ENCODE measurements at regions not wholly inside any gene's neighbourhood (a gene's known extent, or its start where the extent isn't known, plus 50 kb on each side); places are given as distances from the start of the nearest gene placed in this dataset.
A peak's percentile ranks its signal among the peaks of the same experiment; 100 is the strongest.
"Not testable (repeated sequence)": the region's sequence is repeated elsewhere in the genome, so short reads cannot be mapped to it uniquely, and the experiment has no call there.

DNA sequence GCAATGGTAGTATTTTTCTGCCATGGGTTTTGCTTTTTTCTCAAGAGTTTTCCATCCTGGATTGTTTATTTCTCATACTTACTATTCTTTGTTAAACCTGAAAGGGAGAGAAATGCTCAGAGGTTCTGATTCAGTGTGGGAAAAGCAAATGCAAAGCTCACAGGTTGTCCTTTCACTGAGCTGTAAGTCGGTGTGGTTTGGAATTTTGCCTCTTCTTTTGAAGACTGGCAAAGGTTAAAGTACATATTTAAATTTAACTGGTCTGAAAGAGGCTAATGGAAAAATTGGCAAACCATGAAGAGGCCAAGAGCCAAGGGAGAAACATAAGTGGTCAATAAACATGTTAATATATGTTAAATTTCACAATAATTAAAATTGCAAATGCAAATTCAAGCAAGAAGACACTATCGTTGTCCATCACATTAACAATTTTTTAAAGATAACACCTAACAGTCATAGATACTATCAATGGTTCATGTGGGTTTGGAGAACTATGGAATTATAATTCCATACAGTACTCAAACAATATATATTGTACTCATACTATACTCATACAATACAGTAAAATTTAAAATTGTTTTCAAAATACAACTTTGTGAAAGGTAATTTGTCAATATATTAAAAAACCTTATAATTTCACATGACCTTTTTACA lies 246.8 kb upstream of the STT3B start:
- DNase-seq (ENCODE audit: low read depth, low spot score), result no peak

DNA sequence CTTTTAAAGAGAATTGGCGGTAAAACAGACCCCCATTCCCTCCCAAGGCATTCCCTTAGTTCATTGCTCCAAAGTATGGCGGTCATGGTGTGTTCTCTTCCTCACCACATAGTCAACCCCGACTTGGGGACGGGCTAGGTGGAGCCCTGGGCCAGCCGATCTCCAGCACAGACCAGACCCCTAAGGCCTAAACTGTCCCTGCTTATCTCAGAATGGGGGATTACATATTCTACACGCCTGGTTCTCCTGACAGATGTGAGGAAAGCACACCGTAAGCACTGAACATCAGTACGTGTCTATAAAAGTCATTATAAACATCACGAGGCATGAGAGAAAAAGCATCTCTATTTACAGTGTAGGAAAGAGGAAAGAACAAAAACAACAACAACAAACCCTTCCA lies 244.5 kb upstream of the STT3B start:
- no peak for DNase-seq (ENCODE audit: low read depth, low spot score)

DNA sequence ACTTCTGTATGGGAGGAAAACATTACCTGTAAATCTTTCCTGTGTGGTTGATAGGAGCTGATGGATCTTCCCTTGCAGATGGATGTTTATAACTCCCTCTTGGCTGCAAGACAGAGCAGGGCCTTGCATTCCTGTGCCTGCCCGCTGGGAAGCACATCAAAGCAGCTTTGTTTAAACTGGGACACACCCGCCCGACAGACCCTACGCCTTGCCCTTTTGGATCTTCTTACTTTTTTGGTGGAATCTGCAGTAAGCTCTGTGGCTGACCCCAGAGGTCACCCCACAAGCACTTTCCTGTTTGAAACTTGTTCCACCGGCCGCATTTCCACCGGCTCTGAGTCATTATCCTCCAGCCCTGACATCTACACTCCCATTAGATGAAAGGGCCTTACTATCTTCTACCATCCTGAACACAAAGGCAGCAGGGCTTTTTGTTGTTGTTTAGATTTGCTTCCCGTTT lies 244.1 kb upstream of the STT3B start:
- DNase-seq (ENCODE audit: low read depth, low spot score), result peak; percentile 44

DNA sequence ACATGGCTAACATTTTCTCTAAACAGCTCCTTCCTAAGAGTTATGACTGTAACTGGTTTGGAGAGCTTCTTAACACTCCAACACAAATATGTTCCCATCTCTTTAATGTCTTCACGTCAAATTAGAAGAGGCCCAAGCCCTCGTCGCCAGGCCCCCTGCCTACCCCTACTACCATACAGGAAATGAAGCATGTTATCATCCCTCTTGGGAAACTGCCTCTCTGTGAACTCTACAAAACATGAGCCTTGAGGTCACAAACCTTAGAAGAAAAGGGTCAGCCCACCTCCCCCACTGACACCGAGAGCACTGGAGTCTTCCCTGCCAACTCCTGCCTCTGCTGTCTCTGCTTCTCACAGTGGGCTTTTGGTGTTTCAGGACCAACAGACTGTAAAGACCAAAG lies 243.1 kb upstream of the STT3B start:
- DNase-seq (ENCODE audit: low read depth, low spot score), result no peak

DNA sequence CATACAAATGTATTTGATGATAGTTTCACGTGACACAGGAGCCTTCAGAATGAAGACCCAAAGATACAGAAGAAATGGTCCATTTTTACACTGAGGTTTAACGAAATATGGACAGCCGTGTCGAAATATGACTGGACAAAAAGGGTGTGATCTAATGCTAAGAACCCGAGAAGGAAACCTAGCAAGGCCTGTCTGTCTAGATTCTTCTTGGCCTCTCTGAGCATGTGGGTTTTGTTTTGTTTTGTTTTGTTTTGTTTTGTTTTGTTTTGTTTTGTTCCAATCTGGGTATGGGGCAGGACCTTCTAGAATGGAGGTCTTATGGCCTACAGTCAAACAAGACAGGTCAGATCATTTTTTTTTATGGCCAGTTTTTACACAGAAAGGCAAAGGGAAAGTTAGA lies 242.7 kb upstream of the STT3B start:
- no peak for DNase-seq (ENCODE audit: low read depth, low spot score)

DNA sequence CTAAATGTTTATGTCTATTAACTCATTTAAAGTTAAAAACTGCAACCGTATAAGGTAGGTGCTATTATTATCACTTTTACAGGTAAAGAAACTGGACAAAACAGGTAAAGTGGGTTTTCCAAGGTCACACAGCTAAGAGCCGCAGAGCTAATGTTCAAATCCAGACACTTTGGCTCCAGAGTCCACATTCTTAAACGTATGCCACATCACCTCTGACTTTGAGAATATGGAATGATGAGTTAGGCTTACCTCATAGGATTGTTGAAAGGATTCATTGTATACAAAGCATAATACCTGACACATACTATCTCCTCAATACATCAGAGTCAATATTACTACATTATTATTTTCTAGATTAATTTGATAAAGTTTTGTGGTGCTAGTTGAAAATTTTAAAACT lies 240.9 kb upstream of the STT3B start:
- DNase-seq (ENCODE audit: low read depth, low spot score), result no peak

DNA sequence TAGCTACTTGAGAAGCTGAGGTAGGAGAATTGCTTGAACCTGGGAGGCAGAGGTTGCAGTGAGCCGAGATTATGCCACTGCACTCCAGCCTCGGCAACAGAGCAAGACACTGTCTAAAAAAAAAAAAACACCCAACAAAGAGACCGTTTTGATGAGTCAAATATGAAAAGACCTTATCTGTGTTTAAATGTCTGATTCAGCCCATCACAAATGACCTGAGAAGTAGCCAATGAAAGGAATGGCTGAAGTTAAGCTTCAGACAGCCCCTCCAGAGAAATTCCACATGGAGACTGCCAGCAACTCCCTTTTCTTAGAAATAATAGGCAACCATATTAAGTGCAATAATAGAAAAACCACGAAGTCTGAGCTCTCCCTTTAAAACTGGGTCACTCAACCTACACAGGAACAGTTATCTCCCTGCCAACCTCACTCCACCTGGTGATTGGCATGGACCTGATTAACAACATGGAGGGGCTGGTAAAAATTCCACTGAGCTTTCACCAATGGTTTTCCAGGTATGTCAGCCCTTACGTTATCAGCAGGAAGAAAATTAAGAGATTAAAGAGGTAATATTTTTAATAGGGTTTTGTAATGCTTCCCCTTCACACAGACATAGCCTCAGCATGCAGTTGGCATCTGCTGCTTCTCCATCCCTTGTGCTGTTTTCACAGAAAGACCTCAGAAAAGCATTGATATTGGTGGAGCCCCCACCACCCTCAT lies 238.1 kb upstream of the STT3B start:
- no peak for DNase-seq (ENCODE audit: low read depth, low spot score)

DNA sequence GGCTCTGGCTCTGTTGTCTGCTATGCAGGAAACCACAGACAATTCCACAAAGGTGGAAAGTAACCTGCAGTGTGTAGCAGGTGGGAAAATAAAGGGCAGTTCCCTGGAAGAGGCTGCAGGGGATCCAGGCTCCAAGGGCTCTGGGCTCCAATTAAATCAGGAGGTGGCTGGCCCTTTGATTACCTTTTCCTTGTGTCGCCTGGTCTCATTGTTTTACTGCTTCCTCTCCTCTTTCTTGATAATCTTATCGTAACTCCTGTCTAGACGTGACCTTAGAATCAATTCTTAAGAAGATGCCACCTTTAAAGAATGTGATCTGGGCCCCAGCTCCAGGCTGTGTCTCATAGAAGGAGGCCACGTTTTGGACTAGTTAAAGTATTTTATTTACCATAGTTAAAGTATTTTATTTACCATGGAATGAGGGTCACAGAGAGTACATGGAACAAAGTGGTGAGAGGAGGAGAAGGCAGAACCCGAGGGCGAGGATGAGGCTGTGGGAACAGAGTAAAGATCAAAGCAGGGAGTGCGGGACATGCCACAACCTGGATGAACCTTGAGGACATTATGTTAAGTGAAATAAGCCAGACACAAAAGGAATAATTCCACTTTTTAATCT lies 237.5 kb upstream of the STT3B start:
- DNase-seq (ENCODE audit: low read depth, low spot score), result no peak

DNA sequence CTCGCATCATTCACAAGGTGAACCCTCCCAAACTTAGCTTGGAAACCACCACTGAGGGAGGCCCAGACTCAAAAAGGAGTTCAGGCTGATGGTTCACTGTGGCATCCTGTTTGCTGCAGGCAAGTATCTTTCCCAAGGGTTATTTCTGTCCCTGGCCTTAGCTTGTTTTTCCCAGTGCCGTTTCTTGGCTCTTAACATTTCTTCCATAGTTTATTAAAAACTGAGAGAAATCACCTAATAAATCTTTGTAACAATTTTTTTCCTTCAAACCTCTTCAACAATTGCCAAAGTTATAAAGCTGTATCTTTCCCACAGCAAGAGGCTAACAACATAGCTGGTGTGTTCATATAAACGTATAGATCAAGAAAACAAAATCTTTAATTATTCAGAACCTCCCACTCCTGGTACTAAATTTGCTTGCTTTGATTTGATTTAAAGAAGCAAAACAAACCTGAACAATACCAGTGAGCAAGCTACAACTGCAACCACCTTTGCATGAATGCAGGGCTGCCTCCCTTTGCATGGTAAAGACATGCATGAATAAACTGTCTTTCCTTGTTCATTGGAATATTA lies 234.9 kb upstream of the STT3B start:
- DNase-seq (ENCODE audit: low read depth, low spot score), result no peak

DNA sequence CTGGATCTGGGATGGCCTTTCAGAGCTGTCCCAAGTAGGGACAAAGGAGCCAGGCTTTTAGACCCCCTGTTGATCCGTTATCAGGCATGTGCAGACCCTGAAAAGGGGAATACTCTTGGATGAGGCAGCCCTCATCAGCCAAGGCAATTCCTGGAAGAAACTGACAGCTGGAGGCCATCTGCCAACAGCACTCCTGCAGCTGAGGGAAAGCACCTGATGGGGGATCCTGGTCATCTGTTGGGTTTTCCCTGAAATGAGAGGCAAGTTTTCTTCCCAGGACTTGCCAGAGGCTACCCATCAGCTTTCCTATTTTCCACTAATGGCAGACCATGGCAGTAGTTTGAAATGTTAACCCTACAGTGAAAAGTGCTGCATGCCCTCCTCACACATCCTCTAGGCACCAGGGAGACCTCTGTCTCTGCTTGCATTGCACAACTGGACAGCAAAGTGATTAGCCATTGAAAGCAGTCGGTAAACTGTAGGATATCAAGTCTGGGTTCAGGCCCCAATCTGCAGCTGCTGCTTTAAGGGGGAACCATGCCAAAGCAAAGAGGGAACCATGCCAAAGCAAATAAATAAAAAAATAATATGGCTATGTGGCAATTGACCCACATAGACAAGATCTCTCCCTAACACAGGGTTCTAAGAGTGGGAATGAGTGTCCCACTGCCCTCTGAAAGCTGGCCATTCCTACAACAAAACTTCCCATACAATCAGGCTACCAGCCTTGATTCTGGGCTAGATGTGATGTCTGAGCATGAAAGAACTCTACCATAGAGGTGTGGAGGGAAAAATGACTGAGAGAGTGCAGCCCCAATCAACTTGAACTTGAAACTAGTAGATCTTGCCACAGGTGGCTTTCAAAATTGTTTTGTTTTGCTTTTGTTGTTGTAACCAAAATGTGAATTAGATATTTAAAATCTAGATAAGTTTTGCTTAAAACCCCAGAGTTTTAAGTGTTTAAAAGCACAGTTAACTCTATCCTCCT lies 232.0 kb upstream of the STT3B start:
- DNase-seq (ENCODE audit: low read depth, low spot score), result no peak

DNA sequence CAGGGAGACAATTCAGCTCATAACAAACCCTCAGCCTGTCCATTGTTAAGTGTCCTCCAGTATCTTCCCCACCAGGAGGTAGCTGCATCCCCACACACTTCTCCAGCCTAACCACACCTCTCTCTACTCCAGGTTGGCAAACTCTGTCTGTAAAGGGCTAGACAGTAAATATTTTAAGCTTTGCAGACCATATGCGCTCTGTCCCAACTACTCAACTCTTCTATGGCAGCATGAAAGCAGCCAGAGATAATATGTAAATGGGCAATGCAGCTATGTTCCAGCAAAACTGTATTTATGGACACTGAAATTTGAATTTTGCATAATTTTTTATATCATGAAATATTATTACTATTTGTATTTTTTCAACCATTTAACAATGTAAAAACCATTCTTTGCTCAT lies 230.4 kb upstream of the STT3B start:
- no peak for DNase-seq (ENCODE audit: low read depth, low spot score)

DNA sequence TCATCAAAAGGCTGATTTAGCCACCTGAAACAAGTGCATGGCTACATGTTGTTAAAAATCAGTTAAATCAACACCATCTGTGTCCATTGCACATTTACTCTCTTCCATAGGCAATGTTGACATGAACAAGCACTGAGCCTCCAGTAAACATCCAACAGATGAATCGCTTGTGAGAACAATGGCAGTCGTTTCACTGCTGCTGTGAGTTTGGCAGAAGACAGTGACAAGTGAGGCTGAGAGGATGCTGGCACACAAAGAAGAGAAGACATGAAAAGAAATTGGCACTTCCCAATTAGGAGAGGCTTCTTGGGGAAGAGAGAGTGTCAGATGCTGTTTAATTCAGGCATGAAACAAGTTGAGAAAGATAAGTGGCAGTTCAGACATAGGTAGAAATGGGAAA lies 227.4 kb upstream of the STT3B start:
- no peak for DNase-seq (ENCODE audit: low read depth, low spot score)

DNA sequence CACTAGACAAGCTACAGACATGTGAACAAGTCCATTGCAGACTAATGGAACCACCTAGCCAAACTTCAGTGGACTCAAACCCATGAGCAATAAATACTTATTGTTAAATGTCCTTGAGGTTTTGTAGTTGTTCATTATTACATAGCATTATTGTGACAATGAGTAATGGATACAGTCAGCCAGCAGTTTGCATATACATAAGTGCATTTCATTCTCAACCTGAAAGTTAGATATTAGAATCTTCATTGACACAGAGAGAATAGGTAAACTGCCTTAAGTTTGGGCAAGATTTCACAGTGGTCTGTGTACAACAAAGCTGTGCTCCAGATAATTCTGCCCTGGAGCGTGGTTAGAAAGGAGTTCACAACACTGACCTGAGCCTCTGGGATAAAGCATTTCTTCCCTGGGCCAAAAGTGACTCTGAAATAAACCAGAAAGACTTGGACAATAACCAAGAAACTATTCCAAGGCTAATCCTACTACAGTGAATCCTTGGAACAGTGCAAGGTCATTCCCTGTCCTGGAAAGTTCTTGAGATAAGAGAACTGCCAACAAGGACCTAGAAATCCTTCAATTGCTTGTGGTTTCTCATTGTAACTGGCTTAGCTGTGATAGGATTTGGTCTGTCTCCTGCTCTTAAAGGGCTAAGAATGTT lies 225.5 kb upstream of the STT3B start:
- DNase-seq (ENCODE audit: low read depth, low spot score), result no peak

DNA sequence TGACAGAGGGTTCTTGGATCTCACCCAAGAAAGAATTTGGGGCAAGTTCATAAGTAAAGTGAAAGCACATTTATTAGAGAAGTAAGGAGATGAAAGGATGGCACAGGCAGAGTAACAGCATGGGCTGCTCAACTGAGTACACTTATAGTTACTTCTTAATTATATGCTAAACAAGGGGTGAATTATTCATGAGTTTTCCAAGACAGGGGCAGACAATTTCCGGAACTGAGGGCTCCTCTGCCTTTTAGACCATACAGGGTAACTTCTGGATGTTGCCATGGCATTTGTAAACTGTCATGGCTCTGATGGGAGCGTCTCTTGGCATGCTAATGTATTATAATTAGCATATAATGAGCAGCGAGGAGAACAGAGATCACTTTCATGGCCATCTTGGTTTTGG lies 221.2 kb upstream of the STT3B start:
- DNase-seq (ENCODE audit: low read depth, low spot score), result no peak

DNA sequence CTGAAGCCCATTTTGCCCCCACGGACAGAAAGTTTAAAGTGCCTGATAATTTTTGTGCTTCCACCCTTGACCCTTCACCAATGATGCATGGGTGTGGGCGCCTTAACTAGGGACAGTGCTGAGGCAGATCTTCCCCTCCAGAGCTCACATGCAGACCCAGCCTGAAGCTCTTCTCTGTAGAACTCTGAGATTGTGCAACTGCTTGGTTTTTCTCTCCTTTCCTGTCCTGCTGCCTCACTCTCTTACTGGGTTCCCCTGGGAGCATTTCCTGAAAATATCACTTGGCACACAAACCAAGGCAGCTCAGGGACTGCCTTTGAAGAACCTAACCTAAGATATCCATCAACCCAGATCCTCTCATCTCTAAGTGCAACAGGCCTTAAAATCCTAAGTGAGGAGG lies 220.3 kb upstream of the STT3B start:
- no peak for DNase-seq (ENCODE audit: low read depth, low spot score)

DNA sequence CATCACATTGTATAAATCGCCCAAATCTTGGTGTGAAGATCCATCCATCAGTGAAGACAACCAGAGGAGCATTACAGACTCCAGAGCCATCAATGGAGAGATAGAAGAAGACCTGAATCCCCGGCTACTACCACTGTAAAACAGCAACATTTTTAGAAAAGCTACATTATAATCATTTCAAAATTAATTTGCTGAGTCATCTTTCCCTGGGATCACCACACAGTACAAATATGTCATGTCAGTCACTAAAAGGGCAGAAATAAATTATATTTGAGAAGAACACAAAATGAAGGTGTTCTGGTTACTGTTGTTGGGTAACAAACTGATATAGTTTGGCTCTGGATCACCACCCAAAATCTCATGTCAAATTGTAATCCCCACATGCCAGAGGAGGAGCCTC lies 218.5 kb upstream of the STT3B start:
- DNase-seq (ENCODE audit: low read depth, low spot score), result no peak

DNA sequence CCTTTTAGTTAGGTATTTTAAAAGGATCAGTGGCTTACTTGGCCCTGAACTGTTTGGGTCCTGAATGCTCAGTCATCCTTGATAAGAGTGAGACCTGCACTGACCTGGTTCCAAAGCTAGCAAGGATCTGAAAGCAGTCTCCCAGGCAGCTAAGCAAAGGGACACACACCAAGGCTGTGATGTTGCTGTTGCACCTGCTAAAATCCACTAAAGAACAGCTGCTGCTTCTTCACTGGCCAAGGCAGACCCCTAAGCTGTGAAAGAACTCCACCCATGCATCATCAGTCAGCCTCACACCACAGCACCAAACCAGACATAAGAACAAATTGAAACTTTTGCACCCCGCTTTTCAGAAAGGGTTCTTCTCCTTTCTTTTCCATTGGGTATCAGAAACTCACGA lies 213.4 kb upstream of the STT3B start:
- DNase-seq (ENCODE audit: low read depth, low spot score), result no peak

DNA sequence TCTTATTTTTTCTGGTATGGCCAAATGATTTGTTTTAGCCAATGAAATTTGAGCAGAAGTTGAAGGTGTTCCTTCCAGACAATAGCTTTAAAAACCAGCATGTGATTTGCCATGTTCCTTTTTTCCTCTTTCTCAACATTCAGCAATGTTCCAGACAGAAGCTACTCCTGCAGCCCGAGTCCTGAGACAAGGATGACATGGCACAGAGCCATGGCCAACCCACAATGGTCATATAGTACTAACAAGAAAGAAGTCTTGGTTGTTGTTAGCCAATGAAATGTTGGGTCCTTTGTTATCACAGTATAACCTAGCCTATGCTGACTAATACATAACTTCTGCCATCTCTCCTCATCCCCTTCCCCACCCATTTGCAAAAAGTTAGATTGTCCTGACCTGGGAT lies 211.1 kb upstream of the STT3B start:
- DNase-seq (ENCODE audit: low read depth, low spot score), result no peak

DNA sequence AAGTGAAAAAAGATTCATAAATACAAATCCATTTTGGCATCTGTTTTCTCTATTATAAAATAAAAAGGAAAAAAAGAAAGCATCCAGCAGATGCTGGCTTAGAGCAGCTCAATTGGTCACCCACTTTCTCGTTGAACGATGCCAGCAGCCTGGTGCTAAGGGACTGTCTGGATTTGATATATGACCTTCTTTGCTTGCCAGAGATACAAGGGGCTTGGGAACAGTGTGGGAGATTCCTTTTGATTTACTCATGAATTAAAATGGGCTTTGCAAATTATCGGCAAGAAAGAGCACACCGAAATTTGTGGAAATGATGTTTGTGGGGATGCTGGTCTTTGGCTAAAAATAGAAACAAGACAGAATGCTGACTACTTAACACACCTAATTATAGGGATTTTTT lies 210.3 kb upstream of the STT3B start:
- no peak for DNase-seq (ENCODE audit: low read depth, low spot score)

DNA sequence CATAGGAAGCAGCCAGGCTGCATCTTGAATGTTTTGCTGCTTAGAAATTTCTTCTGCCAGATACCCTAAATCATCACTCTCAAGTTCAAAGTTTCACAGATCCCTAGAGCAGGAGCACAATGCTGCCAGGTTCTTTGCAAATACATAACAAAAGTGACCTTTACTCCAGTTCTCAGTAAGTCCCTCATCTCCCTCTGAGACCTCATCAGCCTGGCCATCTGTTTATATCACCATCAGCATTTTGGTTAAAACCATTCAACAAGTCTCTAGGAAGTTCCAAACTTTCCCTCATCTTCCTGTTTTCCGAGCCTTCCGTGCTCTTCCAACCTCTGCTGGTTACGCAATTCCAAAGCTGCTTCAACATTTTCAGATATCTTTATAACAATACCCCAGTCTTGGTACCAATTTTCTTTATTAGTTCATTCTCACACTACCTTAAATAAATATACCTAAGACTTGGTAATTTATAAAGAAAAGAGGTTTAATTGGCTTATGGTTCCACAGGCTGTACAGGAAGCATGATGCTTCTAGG lies 204.8 kb upstream of the STT3B start:
- not testable (repeated sequence) for DNase-seq (ENCODE audit: low read depth, low spot score)

DNA sequence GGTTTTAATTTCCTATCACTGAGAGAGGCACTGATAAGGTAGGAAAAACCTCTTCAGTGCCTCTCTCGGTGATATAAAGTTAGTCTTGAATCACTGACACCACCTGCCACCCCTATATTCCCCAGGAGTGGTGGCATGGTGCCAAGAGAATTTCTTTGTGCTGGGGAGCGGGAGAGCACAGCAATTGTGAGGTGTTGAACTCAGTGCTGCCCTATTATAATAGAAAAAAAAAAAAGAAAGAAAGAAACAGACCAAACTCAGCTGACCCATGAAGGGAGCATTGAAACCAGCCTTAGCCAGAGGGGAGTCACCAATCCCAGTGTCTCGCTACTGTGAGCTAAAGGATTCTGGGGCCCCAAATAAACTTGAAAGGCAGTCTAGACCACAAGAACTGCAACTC lies 201.4 kb upstream of the STT3B start:
- no peak for DNase-seq (ENCODE audit: low read depth, low spot score)

Data from pulmonary artery endothelial cell (primary cell).